ENCODE measurements at regions not wholly inside any gene's neighbourhood (a gene's known extent, or its start where the extent isn't known, plus 50 kb on each side); places are given as distances from the start of the nearest gene placed in this dataset.

DNA sequence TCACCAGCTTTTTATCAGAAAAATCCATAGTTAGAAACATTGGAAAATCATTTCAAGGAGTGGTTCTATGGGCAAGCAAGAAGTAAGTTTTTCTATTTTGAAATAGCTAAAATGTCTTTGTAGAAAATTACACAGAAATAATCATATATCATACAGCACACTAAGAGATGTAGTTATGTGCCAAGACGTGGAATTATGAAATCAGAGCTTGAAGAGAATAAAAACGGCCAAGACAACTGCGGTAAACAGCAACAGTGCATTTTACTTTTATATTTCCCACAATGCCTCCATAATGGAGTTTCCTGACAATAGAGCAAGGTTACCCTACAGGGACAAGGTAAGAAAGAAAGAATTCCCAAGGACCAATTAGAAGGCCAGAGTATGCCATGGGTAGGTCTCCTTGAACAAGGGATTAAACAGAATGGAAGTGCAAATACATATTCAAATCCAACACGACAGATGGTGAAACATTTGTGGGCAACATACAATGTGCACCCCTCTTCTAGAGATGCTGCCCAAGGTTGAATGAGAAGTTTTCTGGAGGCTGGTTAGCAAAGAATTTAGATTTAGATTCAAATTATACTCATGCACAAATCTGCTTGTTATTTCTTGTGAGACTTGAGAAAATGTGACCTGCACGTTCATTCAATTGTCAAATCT is 76.1 kb upstream of the BTG1 start:
- DNase-seq (ENCODE audit: low spot score): no peak

DNA sequence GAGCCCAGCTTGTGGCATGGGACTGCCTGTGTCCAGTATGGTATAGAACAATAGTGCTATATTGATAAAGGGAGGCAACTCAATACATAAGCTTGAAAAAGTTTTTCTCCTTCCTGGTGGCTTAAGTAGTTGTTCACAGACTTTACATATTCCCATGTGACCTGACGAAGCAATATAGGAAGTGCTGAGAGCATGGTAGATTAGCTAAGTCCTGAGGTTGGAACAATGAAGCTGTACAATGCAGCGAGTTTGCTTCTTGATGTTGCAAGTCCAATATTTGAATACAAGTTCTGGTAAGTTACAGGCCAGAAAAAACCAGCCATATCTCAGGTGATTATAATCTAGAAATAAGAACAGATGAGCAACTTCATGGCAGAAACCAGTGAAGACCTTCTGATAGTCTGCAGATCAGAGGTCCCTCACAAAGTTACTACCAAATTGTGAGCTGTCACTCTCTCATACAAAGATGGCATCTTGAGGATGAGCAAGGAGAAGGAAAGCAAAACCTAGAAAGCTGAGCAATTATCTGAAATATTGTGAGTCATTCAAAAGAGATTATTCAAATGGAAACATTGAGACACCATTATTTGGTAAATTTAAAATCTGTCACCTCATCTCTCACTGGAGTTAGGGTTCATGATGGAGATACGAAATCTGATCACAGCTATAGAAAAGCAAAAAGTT is 72.9 kb upstream of the BTG1 start:
- DNase-seq (ENCODE audit: low spot score): no peak

DNA sequence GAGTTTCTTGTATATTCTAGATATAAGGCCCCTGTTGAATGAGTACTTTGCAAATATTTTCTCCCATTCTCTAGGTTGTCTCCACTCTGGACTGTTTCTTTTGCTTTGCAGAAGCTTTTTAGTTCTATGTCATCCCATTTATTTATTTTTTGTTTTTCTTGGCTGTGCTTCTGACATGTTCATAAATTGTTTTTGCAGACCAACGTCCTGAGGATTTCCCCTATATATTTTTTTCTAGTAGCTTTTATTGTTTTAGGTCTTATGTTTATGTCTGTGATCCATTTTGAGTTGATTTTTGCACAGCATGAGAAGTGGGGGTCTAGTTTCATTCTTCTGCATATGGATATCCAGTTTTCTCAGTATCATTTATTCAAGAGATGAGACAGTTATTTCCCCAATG is 70.4 kb upstream of the BTG1 start:
- DNase-seq (ENCODE audit: low spot score): no peak

DNA sequence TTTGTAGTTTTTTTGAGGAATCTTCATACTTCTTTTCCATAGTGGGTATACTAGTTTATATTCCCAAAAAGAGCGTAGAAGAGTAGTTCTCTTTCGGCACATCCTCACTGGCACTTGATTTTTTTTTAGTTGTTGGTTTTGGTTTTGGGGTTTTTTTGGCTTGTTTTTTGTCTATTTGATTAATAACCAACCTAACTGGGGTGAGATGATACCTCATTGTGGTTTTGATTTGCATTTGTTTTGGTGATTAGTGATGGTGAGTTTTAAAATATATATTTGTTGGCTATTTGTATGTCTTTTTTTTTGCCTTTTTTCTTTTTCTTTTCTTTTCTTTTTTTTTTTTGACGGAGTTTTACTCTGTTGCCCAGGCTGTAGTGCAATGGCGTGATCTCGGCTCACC is 69.7 kb upstream of the BTG1 start:
- DNase-seq (ENCODE audit: low spot score): no peak

DNA sequence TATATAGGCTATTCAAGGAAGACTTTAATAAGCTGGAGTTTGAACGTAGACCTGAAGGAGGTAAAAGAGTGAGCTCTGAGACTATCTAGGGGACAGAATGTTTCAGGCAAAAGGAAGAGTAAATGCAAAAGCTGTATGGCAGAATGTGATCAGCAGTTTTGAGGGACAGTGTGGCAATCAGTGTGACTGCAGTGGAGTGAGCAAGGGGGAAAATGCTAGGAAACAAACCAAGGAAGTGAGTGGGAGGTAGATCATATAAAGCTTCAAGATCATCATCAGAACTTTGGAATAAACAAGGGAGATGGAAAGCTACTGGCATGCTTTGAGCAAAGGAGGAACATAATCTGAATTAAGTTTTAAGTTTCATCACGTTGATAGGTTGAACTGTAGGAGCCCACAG is 67.5 kb upstream of the BTG1 start:
- DNase-seq (ENCODE audit: low spot score): no peak

DNA sequence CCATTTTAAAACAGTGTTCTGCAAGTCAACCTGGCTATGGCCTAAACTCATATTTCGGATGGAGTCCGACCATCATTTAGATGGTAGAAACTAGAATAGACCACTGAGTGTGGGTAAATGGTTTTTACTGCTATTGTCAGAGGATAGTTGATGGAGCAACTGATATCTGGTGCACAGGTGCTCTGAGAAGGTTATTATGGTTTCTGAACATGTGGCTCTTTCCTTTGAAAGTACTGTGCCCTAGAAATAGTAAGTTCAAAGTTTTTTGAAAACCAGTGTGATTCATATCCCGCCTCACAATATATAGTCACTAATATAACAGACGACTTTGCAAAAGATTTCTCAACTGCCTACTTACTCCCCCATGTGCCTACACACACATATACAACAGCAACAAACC is 64.4 kb upstream of the BTG1 start:
- no peak for DNase-seq (ENCODE audit: low spot score)

DNA sequence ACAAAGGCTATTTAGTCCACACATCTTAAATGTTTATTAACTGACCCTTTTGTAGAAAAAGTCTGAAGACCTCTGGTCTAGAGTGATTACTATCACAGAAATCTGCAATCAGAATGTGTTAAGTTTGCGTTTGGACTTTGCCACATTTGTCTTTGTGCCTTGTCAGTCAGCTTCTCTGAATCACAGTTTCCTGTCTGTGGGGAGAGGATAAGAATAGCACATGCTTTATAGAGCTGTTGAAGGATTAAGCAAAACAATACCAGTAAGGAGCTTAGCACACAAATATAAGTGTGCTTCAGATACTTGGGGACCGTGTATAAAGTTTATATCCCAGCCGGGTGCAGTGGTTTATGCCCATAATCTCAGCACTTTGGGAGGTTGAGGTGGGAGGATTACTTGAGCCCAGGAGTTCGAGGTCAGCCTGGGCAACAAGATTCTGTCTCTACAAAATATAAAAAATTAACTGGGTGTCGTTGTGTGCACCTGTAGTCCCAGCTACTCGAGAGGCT is 63.0 kb upstream of the BTG1 start:
- DNase-seq (ENCODE audit: low spot score): peak; percentile 52

DNA sequence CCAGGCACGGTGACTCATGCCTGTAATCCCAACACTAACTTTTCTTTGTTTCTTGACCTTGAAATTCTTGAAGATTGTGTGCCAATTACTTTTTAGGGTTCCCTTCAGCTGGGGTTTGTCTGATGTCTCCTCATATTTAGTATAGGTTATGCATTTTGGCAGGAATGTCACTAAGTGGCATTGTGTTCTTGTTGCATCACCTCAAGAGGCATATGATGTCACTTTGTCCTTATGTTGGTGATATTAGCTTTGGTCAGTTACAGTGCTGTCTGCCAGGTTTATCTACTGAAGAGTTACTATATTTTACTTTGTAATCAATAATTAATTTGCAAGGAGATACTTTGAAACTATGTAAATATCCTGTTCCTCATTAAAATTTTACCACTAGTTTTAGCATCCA is 61.0 kb upstream of the BTG1 start:
- DNase-seq (ENCODE audit: low spot score): no peak

DNA sequence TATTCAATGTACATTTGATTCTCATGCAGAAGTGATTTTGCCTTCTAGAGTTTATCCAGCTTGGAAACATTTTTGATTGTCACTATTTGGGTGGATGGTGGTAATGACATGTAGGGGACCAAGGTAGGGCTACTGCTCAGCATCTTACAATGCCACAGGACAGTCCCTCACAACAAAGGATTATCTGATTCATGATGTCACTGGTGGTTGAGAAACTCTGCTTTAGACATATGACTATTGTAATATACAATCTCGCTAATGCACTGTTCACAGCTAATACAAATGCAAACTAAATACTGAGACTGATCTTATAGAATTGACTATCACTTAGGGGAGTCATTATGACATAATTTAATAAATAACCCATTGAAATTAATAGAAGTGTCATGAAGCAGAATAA is 60.4 kb upstream of the BTG1 start:
- DNase-seq (ENCODE audit: low spot score): no peak

DNA sequence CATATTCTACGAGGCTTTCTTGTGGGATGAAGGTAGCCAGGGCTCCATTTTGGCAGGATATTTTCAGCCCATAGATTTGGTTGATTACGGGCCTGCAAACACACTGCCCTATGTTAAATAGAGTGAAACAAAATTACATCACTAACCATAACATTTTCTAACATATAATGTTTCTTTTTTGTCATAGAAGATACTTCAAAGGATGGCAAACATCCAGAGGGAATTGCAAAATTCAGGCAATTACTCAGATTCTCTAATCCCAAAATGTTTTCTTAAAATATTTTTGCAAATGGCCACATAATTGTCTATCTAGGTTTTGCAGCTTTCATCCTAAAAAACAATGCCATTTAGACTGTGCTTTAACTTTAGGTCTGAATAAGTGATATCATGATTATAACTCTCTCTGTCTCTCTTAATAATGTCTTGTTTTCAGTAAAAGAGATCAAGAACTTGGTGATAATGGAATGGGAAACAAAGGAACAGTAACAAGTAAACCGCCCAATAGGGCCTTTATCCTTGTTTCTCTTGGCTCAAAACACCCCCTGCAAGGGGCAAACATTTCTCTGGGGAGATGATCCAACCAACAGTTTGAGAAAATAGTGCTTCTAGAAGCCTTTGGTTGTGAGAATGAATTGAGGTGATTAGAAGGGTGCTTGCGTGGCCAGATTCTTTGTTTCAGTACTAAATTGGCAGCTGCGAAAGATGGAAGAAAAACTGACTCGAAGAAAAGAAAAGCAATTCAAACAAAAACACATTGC is 54.4 kb upstream of the BTG1 start:
- no peak for DNase-seq (ENCODE audit: low spot score)

DNA sequence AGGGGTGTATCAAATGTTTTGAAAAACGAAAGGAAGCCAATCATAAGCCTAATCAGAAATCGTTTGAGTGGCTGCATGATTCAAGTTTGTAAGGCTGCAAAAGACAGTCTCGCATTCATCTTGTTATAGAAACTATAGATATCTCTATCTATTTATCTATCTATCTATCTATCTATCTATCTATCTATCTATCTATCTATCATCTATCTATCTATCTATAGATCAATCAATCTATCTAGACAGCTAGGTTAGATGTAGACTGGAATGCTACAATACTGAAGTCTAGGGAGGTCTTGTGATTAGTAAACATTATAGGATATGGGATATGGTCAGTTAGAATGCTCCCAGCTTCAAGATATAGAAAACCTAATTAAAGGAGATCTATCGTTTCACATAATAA is 52.2 kb upstream of the BTG1 start:
- no peak for DNase-seq (ENCODE audit: low spot score)

DNA sequence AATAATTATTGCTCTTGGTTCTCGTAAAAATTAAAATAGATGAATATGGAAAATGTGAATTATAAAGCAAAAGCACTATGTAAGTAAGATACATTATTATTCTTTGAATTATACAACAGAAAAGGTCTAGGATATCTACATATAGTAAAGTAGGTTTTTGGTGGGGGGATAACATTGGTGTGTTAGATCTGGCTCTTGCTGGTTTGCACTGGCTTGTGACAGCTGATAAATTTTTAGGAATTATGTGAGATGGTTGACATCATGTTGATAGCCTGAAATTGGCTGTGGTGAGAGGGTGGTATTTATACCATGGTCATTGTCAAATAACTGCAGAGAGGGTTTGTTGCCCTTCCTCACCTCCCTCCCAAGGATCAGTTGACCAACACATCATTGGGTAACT is 50.7 kb upstream of the BTG1 start:
- no peak for DNase-seq (ENCODE audit: low spot score)

Measured in GM03348 (cell line).